IgD-negative memory B cell (primary cell): ENCODE measurements at regions not wholly inside any gene's neighbourhood (a gene's known extent, or its start where the extent isn't known, plus 50 kb on each side); places are given as distances from the start of the nearest gene placed in this dataset.
"Not testable (repeated sequence)": the region's sequence is repeated elsewhere in the genome, so short reads cannot be mapped to it uniquely, and the experiment has no call there.

Experiments used
- H3K27ac Mint-ChIP-seq, 3 donors: one replicate each; pipeline ENCODE4 v1.8.0; 2020 to 2022; ENCODE audit warnings: mild to moderate bottlenecking in 3 of 3, mixed read lengths in 3 of 3, moderate library complexity in 1 of 3
- H3K27me3 Mint-ChIP-seq: one replicate; pipeline ENCODE4 v1.8.0; 2021; ENCODE audit warnings: mixed read lengths
- H3K36me3 Mint-ChIP-seq: one replicate; pipeline ENCODE4 v1.8.0; 2020; ENCODE audit warnings: mild to moderate bottlenecking, mixed read lengths
- H3K4me1 Mint-ChIP-seq, 3 donors: one replicate each; pipeline ENCODE4 v1.8.0; 2020 to 2022; ENCODE audit warnings: mixed read lengths in 3 of 3, mild to moderate bottlenecking in 1 of 3
- H3K4me3 Mint-ChIP-seq, 4 donors: one replicate each; pipeline ENCODE4 v1.8.0; 2020 to 2022; ENCODE audit warnings: mild to moderate bottlenecking in 4 of 4, mixed read lengths in 4 of 4, moderate library complexity in 3 of 4
- H3K9me3 Mint-ChIP-seq, 3 donors: one replicate each; pipeline ENCODE4 v1.8.0; 2020 to 2021; ENCODE audit warnings: mixed read lengths in 3 of 3, mild to moderate bottlenecking in 1 of 3

- Mint-ChIP-seq H3K27me3 (peaks cover 21% of the 10 kb centered on the region), H3K9me3 (peaks cover 0 to 15% (median 4%) of the 10 kb centered on the region in 3 donors)
Observed at GRCh38 chr16:80915079-80915450, 91.6 kb downstream of the CMC2 start.

GRCh38 chr16:80914379-80915078 is 92.2 kb downstream of the CMC2 start:
- no peak overlapping the region for H3K4me3 Mint-ChIP-seq
- H3K27me3 Mint-ChIP-seq, result peaks cover 21% of the 10 kb centered on the region
- H3K9me3 Mint-ChIP-seq, result peaks cover 0 to 15% (median 4%) of the 10 kb centered on the region in 3 donors
- no peaks in the 10 kb centered on the region for H3K4me1 Mint-ChIP-seq
- H3K27ac Mint-ChIP-seq, result no peak overlapping the region
- H3K36me3 Mint-ChIP-seq, result peaks cover 7% of the 10 kb centered on the region

More at GRCh38 chr16:80915079-80915450, 91.6 kb downstream of the CMC2 start:
- Mint-ChIP-seq H3K4me3 (no peak overlapping the region), H3K27ac (no peak overlapping the region), H3K36me3 (peaks cover 7% of the 10 kb centered on the region), H3K4me1 (no peaks in the 10 kb centered on the region)

DNA sequence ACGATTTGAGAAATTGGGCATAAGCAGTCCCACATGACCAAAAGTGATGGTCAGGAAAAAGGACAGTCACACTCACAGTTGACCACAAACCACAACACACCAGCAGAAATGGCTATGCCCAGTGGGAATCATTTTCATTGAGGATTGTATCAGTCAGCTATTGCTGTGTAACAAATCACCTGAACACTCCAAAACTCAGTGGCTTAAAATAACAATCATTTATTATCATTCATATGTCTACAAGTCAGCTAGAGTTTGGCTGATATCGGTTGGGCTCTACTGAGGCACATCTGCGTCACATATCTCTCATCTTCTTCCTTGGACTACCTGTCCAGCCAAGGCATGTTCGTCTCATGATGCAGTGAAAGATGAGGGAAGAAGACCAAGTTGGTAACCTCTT is 93.3 kb downstream of the CMC2 start:
- Mint-ChIP-seq H3K27me3 (peaks cover 21% of the 10 kb centered on the region), H3K36me3 (peaks cover 7% of the 10 kb centered on the region), H3K9me3 (peaks cover 0 to 15% (median 4%) of the 10 kb centered on the region in 3 donors), H3K27ac (no peak overlapping the region), H3K4me3 (no peak overlapping the region), H3K4me1 (no peaks in the 10 kb centered on the region)

GRCh38 chr16:80912651-80913050 is 94.0 kb downstream of the CMC2 start:
- Mint-ChIP-seq H3K27ac (no peak overlapping the region), H3K36me3 (peaks cover 7% of the 10 kb centered on the region), H3K4me3 (no peak overlapping the region)

GRCh38 chr16:80910434-80910833 is 96.3 kb downstream of the CMC2 start:
- H3K27ac Mint-ChIP-seq, result no peak overlapping the region
- H3K36me3 Mint-ChIP-seq, result peaks cover 4% of the 10 kb centered on the region
- no peaks in the 10 kb centered on the region for H3K4me1 Mint-ChIP-seq
- H3K9me3 Mint-ChIP-seq, result peaks cover 0 to 14% (median 4%) of the 10 kb centered on the region in 3 donors
- no peak overlapping the region for H3K4me3 Mint-ChIP-seq
- H3K27me3 Mint-ChIP-seq, result peaks cover 24% of the 10 kb centered on the region

More at GRCh38 chr16:80912651-80913050, 94.0 kb downstream of the CMC2 start:
- no peaks in the 10 kb centered on the region for H3K4me1 Mint-ChIP-seq
- peaks cover 0 to 15% (median 4%) of the 10 kb centered on the region in 3 donors for H3K9me3 Mint-ChIP-seq
- H3K27me3 Mint-ChIP-seq, result peaks cover 26% of the 10 kb centered on the region

DNA sequence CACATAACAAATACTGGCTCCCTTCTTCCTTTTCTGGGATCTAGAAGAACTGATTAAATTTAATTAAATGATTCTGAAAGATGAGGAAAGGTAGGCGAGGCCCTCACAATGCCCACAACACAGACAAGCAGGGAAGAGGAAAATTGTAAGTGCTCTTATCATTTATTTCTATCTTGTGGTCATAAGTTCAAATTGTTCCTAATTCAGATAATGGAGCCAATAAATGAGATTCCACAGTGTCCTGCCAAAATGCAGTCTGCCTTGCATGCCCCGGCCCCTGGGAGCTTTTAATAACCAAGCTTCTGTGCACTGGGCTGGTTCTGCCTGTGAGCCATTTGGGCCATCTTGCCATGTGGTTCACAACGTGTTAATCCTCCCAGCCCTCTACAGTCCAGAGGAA is 97.0 kb downstream of the CMC2 start:
- no peaks in the 10 kb centered on the region for H3K4me1 Mint-ChIP-seq
- H3K9me3 Mint-ChIP-seq, result peaks cover 0 to 11% (median 4%) of the 10 kb centered on the region in 3 donors
- no peak overlapping the region for H3K4me3 Mint-ChIP-seq
- peaks cover 24% of the 10 kb centered on the region for H3K27me3 Mint-ChIP-seq
- peaks cover 4% of the 10 kb centered on the region for H3K36me3 Mint-ChIP-seq
- no peak overlapping the region for H3K27ac Mint-ChIP-seq

GRCh38 chr16:80906169-80906568 is 100.5 kb downstream of the CMC2 start:
- not testable (repeated sequence) for H3K4me1 Mint-ChIP-seq, H3K27ac Mint-ChIP-seq, H3K27me3 Mint-ChIP-seq, H3K9me3 Mint-ChIP-seq, H3K36me3 Mint-ChIP-seq, H3K4me3 Mint-ChIP-seq

DNA sequence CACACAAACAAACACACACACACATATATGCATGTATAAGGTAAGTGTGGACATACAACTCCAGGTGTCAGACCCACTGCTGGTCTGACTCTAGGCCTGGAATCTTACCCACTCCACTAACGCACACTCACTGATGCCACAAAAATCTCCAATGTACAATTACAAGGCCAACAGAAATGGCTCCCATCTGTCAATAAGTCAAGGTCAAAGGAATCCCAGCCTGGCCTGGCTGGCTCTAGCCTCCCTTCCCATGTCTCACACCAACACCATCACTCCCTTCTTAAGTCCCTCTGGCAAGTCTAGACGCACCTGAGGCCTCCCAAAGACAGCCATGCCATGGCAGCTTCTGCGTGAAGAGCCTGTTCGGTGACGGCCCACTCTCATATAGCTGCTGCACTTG is 99.2 kb upstream of the CDYL2 start:
- Mint-ChIP-seq H3K4me1 (peaks cover 0 to 2% (median 0%) of the 10 kb centered on the region in 3 donors), H3K27me3 (peaks cover 16% of the 10 kb centered on the region)

GRCh38 chr16:80902306-80903110 is 98.1 kb upstream of the CDYL2 start:
- Mint-ChIP-seq H3K27ac (no peak overlapping the region), H3K4me1 (peaks cover 0 to 2% (median 0%) of the 10 kb centered on the region in 3 donors), H3K36me3 (peaks cover 2% of the 10 kb centered on the region), H3K9me3 (peaks cover 0 to 3% (median 0%) of the 10 kb centered on the region in 3 donors), H3K27me3 (peaks cover 9% of the 10 kb centered on the region), H3K4me3 (no peak overlapping the region)

More for the DNA sequence above, 99.2 kb upstream of the CDYL2 start:
- Mint-ChIP-seq H3K36me3 (peaks cover 2% of the 10 kb centered on the region), H3K9me3 (no peaks in the 10 kb centered on the region), H3K27ac (no peak overlapping the region), H3K4me3 (no peak overlapping the region)

- no peak overlapping the region for H3K27ac Mint-ChIP-seq
- no peak overlapping the region for H3K4me3 Mint-ChIP-seq
- H3K9me3 Mint-ChIP-seq, result peaks cover 0 to 3% (median 0%) of the 10 kb centered on the region in 3 donors
- H3K27me3 Mint-ChIP-seq, result peaks cover 9% of the 10 kb centered on the region
- peaks cover 0 to 2% (median 0%) of the 10 kb centered on the region in 3 donors for H3K4me1 Mint-ChIP-seq
- peaks cover 2% of the 10 kb centered on the region for H3K36me3 Mint-ChIP-seq
Observed at GRCh38 chr16:80900593-80900954, 96.2 kb upstream of the CDYL2 start.

GRCh38 chr16:80899809-80900592 is 95.6 kb upstream of the CDYL2 start:
- H3K36me3 Mint-ChIP-seq, result peaks cover 2% of the 10 kb centered on the region
- H3K27me3 Mint-ChIP-seq, result peaks cover 9% of the 10 kb centered on the region
- H3K4me1 Mint-ChIP-seq, result peaks cover 0 to 2% (median 0%) of the 10 kb centered on the region in 3 donors
- H3K4me3 Mint-ChIP-seq, result no peak overlapping the region
- H3K27ac Mint-ChIP-seq, result no peak overlapping the region
- H3K9me3 Mint-ChIP-seq, result peaks cover 0 to 3% (median 0%) of the 10 kb centered on the region in 3 donors

DNA sequence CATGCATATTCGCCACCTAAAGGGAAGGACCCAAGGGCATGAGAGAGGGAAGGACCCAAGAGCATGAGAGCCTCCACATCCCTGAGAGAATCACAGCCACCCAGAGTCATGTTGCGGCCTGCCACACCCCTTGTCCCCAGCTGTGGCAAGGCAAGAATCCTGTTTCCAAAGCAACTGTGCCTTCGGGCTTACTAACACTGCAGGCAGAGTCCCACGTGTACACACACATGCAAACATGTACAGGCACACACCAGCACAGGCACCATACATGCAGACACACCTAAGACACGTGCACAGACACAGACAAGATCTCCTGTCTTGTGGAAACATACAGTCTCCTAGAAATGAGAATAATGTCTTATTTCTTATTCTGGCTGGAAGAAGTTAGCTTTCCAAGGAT is 92.4 kb upstream of the CDYL2 start:
- H3K4me1 Mint-ChIP-seq, result peaks cover 4 to 8% (median 5%) of the 10 kb centered on the region in 3 donors
- H3K27me3 Mint-ChIP-seq, result peaks cover 9% of the 10 kb centered on the region
- no peak overlapping the region for H3K27ac Mint-ChIP-seq
- peaks cover 2% of the 10 kb centered on the region for H3K36me3 Mint-ChIP-seq
- H3K9me3 Mint-ChIP-seq, result peaks cover 0 to 3% (median 3%) of the 10 kb centered on the region in 3 donors
- no peak overlapping the region for H3K4me3 Mint-ChIP-seq

GRCh38 chr16:80894091-80894490 is 89.7 kb upstream of the CDYL2 start:
- Mint-ChIP-seq H3K36me3 (no peaks in the 10 kb centered on the region), H3K27ac (no peak overlapping the region), H3K27me3 (no peaks in the 10 kb centered on the region), H3K4me1 (peaks cover 3 to 9% (median 5%) of the 10 kb centered on the region in 3 donors), H3K4me3 (no peak overlapping the region), H3K9me3 (peaks cover 0 to 3% (median 3%) of the 10 kb centered on the region in 3 donors)

DNA sequence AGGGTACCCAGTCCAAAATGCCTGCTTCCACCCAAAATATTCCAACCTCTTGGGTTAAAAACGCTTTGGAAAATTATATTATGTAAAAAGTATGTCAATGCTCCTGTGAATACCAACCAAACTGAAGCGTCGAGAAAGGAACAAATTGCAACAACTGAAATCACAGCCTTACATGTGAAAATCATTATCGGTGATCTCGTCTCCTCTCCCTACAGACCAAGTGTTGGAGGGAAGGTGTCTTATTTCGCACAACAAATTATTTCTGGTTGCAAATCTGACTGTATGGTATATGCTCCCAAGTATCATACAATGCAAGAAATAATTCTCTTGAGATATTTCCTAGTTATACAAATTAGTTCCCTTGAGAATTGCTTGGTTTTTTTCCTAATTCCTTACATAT is 89.3 kb upstream of the CDYL2 start:
- peaks cover 3 to 9% (median 5%) of the 10 kb centered on the region in 3 donors for H3K4me1 Mint-ChIP-seq
- H3K27ac Mint-ChIP-seq, result no peak overlapping the region
- peaks cover 2 to 3% (median 3%) of the 10 kb centered on the region in 3 donors for H3K9me3 Mint-ChIP-seq
- H3K27me3 Mint-ChIP-seq, result no peaks in the 10 kb centered on the region
- H3K36me3 Mint-ChIP-seq, result no peaks in the 10 kb centered on the region
- H3K4me3 Mint-ChIP-seq, result no peak overlapping the region

GRCh38 chr16:80892395-80892794 is 88.0 kb upstream of the CDYL2 start:
- peak overlapping the region; percentile 2 to 74 (median 45) for H3K4me3 Mint-ChIP-seq
- not testable (repeated sequence) for H3K4me1 Mint-ChIP-seq, H3K9me3 Mint-ChIP-seq, H3K27me3 Mint-ChIP-seq, H3K36me3 Mint-ChIP-seq, H3K27ac Mint-ChIP-seq
